ENCODE measurements at regions not wholly inside any gene's neighbourhood (a gene's known extent, or its start where the extent isn't known, plus 50 kb on each side); places are given as distances from the start of the nearest gene placed in this dataset.
A peak's percentile ranks its signal among the peaks of the same experiment; 100 is the strongest.

GRCh38 chr5:148913985-148914431, 87.6 kb downstream of the ADRB2 start:
- Histone ChIP-seq H2BK20ac (ENCODE audit: low read depth, low read length, poor library complexity, severe bottlenecking) (no peak overlapping the region), H4K8ac (replicated peaks; ENCODE audit: insufficient read length, low read depth, low read length) (no peak overlapping the region), H3K56ac (ENCODE audit: insufficient read length, low read depth, low read length) (no peak overlapping the region), H2BK12ac (ENCODE audit: insufficient read length, low read depth, low read length) (no peak overlapping the region), H4K20me1 (ENCODE audit: control insufficient read depth, insufficient read depth, insufficient read length) (no peaks in the 10 kb centered on the region), H4K91ac (ENCODE audit: insufficient read length, low read depth, low read length) (no peak overlapping the region), H2BK5ac (ENCODE audit: insufficient read length, low read length) (no peak overlapping the region), H3K23me2 (ENCODE audit: insufficient read length, low read depth, low read length, poor library complexity, severe bottlenecking) (no peaks in the 10 kb centered on the region), H2BK15ac (ENCODE audit: low read depth, low read length) (no peak overlapping the region), H3K27ac (ENCODE audit: insufficient read length, low read depth, low read length) (no peak overlapping the region), H2BK120ac (ENCODE audit: low read depth, low read length, poor library complexity, severe bottlenecking) (no peak overlapping the region), H3K4ac (ENCODE audit: low read depth, low read length) (no peak overlapping the region), H3K14ac (ENCODE audit: insufficient read depth, low read length) (no peak overlapping the region), H2AK5ac (ENCODE audit: insufficient read length, low read length) (peak overlapping the region; percentile 2), H2AFZ (ENCODE audit: low read length) (no peak overlapping the region), H4K5ac (ENCODE audit: insufficient read length, low read depth, low read length) (no peak overlapping the region), H3K4me2 (ENCODE audit: insufficient read depth, insufficient read length, low read length) (no peak overlapping the region), H3K27me3 (ENCODE audit: insufficient read depth, low read length) (no peaks in the 10 kb centered on the region), H3K9ac (ENCODE audit: extremely low read depth, insufficient read length, low read length) (no peak overlapping the region), H3K4me1 (ENCODE audit: insufficient read depth, low read length) (peaks cover 10% of the 10 kb centered on the region; the same call in 1 of the 2 replicates), H3K23ac (ENCODE audit: insufficient read length, low read depth, low read length) (no peak overlapping the region), H3K79me2 (ENCODE audit: insufficient read depth, low read length) (no peaks in the 10 kb centered on the region), H3K18ac (ENCODE audit: insufficient read length, low read depth, low read length) (no peak overlapping the region), H3T11ph (ENCODE audit: low read length) (no peak overlapping the region), H3K79me1 (ENCODE audit: insufficient read depth, low read depth, low read length, poor library complexity, severe bottlenecking) (no peaks in the 10 kb centered on the region), H3K9me3 (ENCODE audit: control insufficient read depth, low read depth, low read length) (no peaks in the 10 kb centered on the region)
- no peaks in the 10 kb centered on the region for H3K9me3 Mint-ChIP-seq
- no peak overlapping the region for H3K4me3 Mint-ChIP-seq
- peak overlapping the region in 2 of 3 experiments; percentile 44 to 68; a peak in 3 of 7 replicates for H3K27ac Mint-ChIP-seq
- H3K27me3 Mint-ChIP-seq (ENCODE audit: low read depth) = no peaks in the 10 kb centered on the region; the same call in 1 of the 2 replicates
- no peak for TF ChIP-seq CTCF (conservative IDR thresholded peaks at IDR 0.05)
- no peaks in the 10 kb centered on the region for H3K36me3 Mint-ChIP-seq (ENCODE audit: insufficient read depth in 1 of 3, low read depth in 3 of 3)
- WGBS (ENCODE audit: extremely low coverage, insufficient read length, low lambda C conversion rate) = no CpG with 5 or more reads among the region's 2 CpGs
- DNase-seq = no peak
- H3K4me1 Mint-ChIP-seq = peaks cover 35 to 38% of the 10 kb centered on the region in 2 experiments
